ENCODE measurements at regions not wholly inside any gene's neighbourhood (a gene's known extent, or its start where the extent isn't known, plus 50 kb on each side); places are given as distances from the start of the nearest gene placed in this dataset.

- H4K20me1 ChIP-seq (ENCODE audit: insufficient read depth, low read length) = no peaks in the 10 kb centered on the region
- no peaks in the 10 kb centered on the region for H3K36me3 ChIP-seq (replicated peaks; ENCODE audit: insufficient read depth, low read length)
- DNase-seq = no peak
- no peaks in the 10 kb centered on the region for H3K9me2 ChIP-seq (replicated peaks; ENCODE audit: insufficient read depth, low read length)
- H3K27ac ChIP-seq (ENCODE audit: low read length) = no peak overlapping the region
- no peaks in the 10 kb centered on the region for H3K79me2 ChIP-seq (ENCODE audit: low read length)
- H3K4me2 ChIP-seq (ENCODE audit: low read depth, low read length) = no peak overlapping the region
- H2AFZ ChIP-seq (ENCODE audit: low read length) = no peak overlapping the region
- no peaks in the 10 kb centered on the region for H3K4me1 ChIP-seq (ENCODE audit: low read length)
- no peaks in the 10 kb centered on the region for H3K27me3 ChIP-seq (replicated peaks; ENCODE audit: insufficient read depth, low read length)
- H3K4me3 ChIP-seq (ENCODE audit: low read length) = no peak overlapping the region
- no peaks in the 10 kb centered on the region for H3F3A ChIP-seq (ENCODE audit: insufficient read depth, low read length)
- no peak overlapping the region for H3K9ac ChIP-seq (ENCODE audit: low read length)
- H3K9me3 ChIP-seq (replicated peaks; ENCODE audit: insufficient read depth, low read length) = no peaks in the 10 kb centered on the region
- TF ChIP-seq EZH2 (optimal IDR thresholded peaks at IDR 0.05; ENCODE audit: low read depth, low read length) (no peak), EZH2phosphoT487 (IDR thresholded peaks at IDR 0.05; ENCODE audit: low read length) (no peak), CTCF (IDR thresholded peaks at IDR 0.05; ENCODE audit: low read length) (no peak)
Observed at GRCh38 chr5:116731432-116731831, 156.8 kb upstream of the SEMA6A start.

- no peaks in the 10 kb centered on the region for H4K20me1 ChIP-seq (ENCODE audit: insufficient read depth, low read length)
- H2AFZ ChIP-seq (ENCODE audit: low read length) = no peak overlapping the region
- no peaks in the 10 kb centered on the region for H3K4me1 ChIP-seq (ENCODE audit: low read length)
- H3K9me2 ChIP-seq (replicated peaks; ENCODE audit: insufficient read depth, low read length) = no peaks in the 10 kb centered on the region
- no peaks in the 10 kb centered on the region for H3F3A ChIP-seq (ENCODE audit: insufficient read depth, low read length)
- H3K79me2 ChIP-seq (ENCODE audit: low read length) = no peaks in the 10 kb centered on the region
- TF ChIP-seq EZH2phosphoT487 (IDR thresholded peaks at IDR 0.05; ENCODE audit: low read length) (no peak), EZH2 (optimal IDR thresholded peaks at IDR 0.05; ENCODE audit: low read depth, low read length) (no peak), CTCF (IDR thresholded peaks at IDR 0.05; ENCODE audit: low read length) (no peak)
- no peaks in the 10 kb centered on the region for H3K36me3 ChIP-seq (replicated peaks; ENCODE audit: insufficient read depth, low read length)
- no peak overlapping the region for H3K4me2 ChIP-seq (ENCODE audit: low read depth, low read length)
- H3K4me3 ChIP-seq (ENCODE audit: low read length) = no peak overlapping the region
- H3K9me3 ChIP-seq (replicated peaks; ENCODE audit: insufficient read depth, low read length) = no peaks in the 10 kb centered on the region
- no peaks in the 10 kb centered on the region for H3K27me3 ChIP-seq (replicated peaks; ENCODE audit: insufficient read depth, low read length)
- no peak for DNase-seq
- H3K9ac ChIP-seq (ENCODE audit: low read length) = no peak overlapping the region
- no peak overlapping the region for H3K27ac ChIP-seq (ENCODE audit: low read length)
Observed at GRCh38 chr5:116730706-116731105, 156.1 kb upstream of the SEMA6A start.

GRCh38 chr5:116730185-116730584 lies 155.6 kb upstream of the SEMA6A start:
- no peak for DNase-seq
- no peaks in the 10 kb centered on the region for H3K9me3 ChIP-seq (replicated peaks; ENCODE audit: insufficient read depth, low read length)
- no peaks in the 10 kb centered on the region for H3K36me3 ChIP-seq (replicated peaks; ENCODE audit: insufficient read depth, low read length)
- no peak overlapping the region for H3K4me3 ChIP-seq (ENCODE audit: low read length)
- H2AFZ ChIP-seq (ENCODE audit: low read length) = no peak overlapping the region
- H3K27me3 ChIP-seq (replicated peaks; ENCODE audit: insufficient read depth, low read length) = no peaks in the 10 kb centered on the region
- no peaks in the 10 kb centered on the region for H3F3A ChIP-seq (ENCODE audit: insufficient read depth, low read length)
- no peaks in the 10 kb centered on the region for H3K79me2 ChIP-seq (ENCODE audit: low read length)
- no peak overlapping the region for H3K9ac ChIP-seq (ENCODE audit: low read length)
- H3K4me1 ChIP-seq (ENCODE audit: low read length) = no peaks in the 10 kb centered on the region
- H3K4me2 ChIP-seq (ENCODE audit: low read depth, low read length) = no peak overlapping the region
- H3K9me2 ChIP-seq (replicated peaks; ENCODE audit: insufficient read depth, low read length) = no peaks in the 10 kb centered on the region
- H3K27ac ChIP-seq (ENCODE audit: low read length) = no peak overlapping the region
- H4K20me1 ChIP-seq (ENCODE audit: insufficient read depth, low read length) = no peaks in the 10 kb centered on the region
- TF ChIP-seq CTCF (IDR thresholded peaks at IDR 0.05; ENCODE audit: low read length) (no peak), EZH2phosphoT487 (IDR thresholded peaks at IDR 0.05; ENCODE audit: low read length) (no peak), EZH2 (optimal IDR thresholded peaks at IDR 0.05; ENCODE audit: low read depth, low read length) (no peak)
